ENCODE measurements at regions not wholly inside any gene's neighbourhood (a gene's known extent, or its start where the extent isn't known, plus 50 kb on each side); places are given as distances from the start of the nearest gene placed in this dataset.

GRCh38 chr18:44324361-44324760 lies 356.3 kb upstream of the SETBP1 start:
- ATAC-seq (ENCODE audit: insufficient number of reproducible peaks, low FRiP score, low read depth) = no peak
- DNase-seq (ENCODE audit: low spot score) = no peak
- Histone ChIP-seq H3K9me3 (no peaks in the 10 kb centered on the region), H3K4me3 (no peak overlapping the region), H3K36me3 (no peaks in the 10 kb centered on the region), H3K27ac (no peak overlapping the region), H3K27me3 (replicated peaks; ENCODE audit: insufficient read depth) (no peaks in the 10 kb centered on the region), H3K4me1 (ENCODE audit: control insufficient read depth in 1 of 2, low read depth in 2 of 2) (no peaks in the 10 kb centered on the region)
- TF ChIP-seq CTCF (IDR thresholded peaks at IDR 0.05) = no peak

GRCh38 chr18:44325903-44326635 lies 354.6 kb upstream of the SETBP1 start:
- DNase-seq (ENCODE audit: low spot score) (no peak), ATAC-seq (ENCODE audit: insufficient number of reproducible peaks, low FRiP score, low read depth) (no peak)
- no peak for TF ChIP-seq CTCF (IDR thresholded peaks at IDR 0.05)

GRCh38 chr18:44331656-44332570 lies 348.8 kb upstream of the SETBP1 start:
- ATAC-seq (ENCODE audit: insufficient number of reproducible peaks, low FRiP score, low read depth) (no peak), DNase-seq (ENCODE audit: low spot score) (no peak)
- Histone ChIP-seq H3K4me3 (no peak overlapping the region), H3K9me3 (no peaks in the 10 kb centered on the region), H3K36me3 (no peaks in the 10 kb centered on the region), H3K27me3 (replicated peaks; ENCODE audit: insufficient read depth) (no peaks in the 10 kb centered on the region), H3K27ac (no peak overlapping the region), H3K4me1 (ENCODE audit: control insufficient read depth in 1 of 2, low read depth in 2 of 2) (no peaks in the 10 kb centered on the region)
- no peak for TF ChIP-seq CTCF (IDR thresholded peaks at IDR 0.05)

More at GRCh38 chr18:44325903-44326635, 354.6 kb upstream of the SETBP1 start:
- Histone ChIP-seq H3K27me3 (replicated peaks; ENCODE audit: insufficient read depth) (no peaks in the 10 kb centered on the region), H3K27ac (no peak overlapping the region), H3K4me1 (ENCODE audit: control insufficient read depth in 1 of 2, low read depth in 2 of 2) (no peaks in the 10 kb centered on the region), H3K36me3 (no peaks in the 10 kb centered on the region), H3K4me3 (no peak overlapping the region), H3K9me3 (no peaks in the 10 kb centered on the region)

- H3K27ac ChIP-seq = no peak overlapping the region
- peaks cover 3% of the 10 kb centered on the region for H3K9me3 ChIP-seq
- DNase-seq (ENCODE audit: low spot score) (no peak), ATAC-seq (ENCODE audit: insufficient number of reproducible peaks, low FRiP score, low read depth) (no peak)
- H3K4me1 ChIP-seq (ENCODE audit: control insufficient read depth in 1 of 2, low read depth in 2 of 2) = peaks cover 3 to 6% of the 10 kb centered on the region in 2 donors
- H3K36me3 ChIP-seq = no peaks in the 10 kb centered on the region
- TF ChIP-seq CTCF (IDR thresholded peaks at IDR 0.05) = no peak
- no peaks in the 10 kb centered on the region for H3K27me3 ChIP-seq (replicated peaks; ENCODE audit: insufficient read depth)
- no peak overlapping the region for H3K4me3 ChIP-seq
These were observed 338.9 kb upstream of the SETBP1 start for GRCh38 chr18:44341759-44342158.

GRCh38 chr18:44342162-44342561 lies 338.5 kb upstream of the SETBP1 start:
- H3K9me3 ChIP-seq = peaks cover 3% of the 10 kb centered on the region
- H3K27ac ChIP-seq = no peak overlapping the region
- ATAC-seq (ENCODE audit: insufficient number of reproducible peaks, low FRiP score, low read depth) (no peak), DNase-seq (ENCODE audit: low spot score) (no peak)
- H3K27me3 ChIP-seq (replicated peaks; ENCODE audit: insufficient read depth) = no peaks in the 10 kb centered on the region
- TF ChIP-seq CTCF (IDR thresholded peaks at IDR 0.05) = no peak
- peaks cover 3 to 6% of the 10 kb centered on the region in 2 donors for H3K4me1 ChIP-seq (ENCODE audit: control insufficient read depth in 1 of 2, low read depth in 2 of 2)
- H3K36me3 ChIP-seq = no peaks in the 10 kb centered on the region
- H3K4me3 ChIP-seq = no peak overlapping the region

All from thoracic aorta (tissue), 2 donors.